BJ (cell line): ENCODE measurements at regions not wholly inside any gene's neighbourhood (a gene's known extent, or its start where the extent isn't known, plus 50 kb on each side); places are given as distances from the start of the nearest gene placed in this dataset.

Experiments
- CTCF ChIA-PET: fragments of 350-600 bp; formaldehyde crosslinking; extraction: SDS; loops from one replicate; lab custom pipeline; 2021; ENCODE audit warnings: antibody characterized with exemption, inconsistent platforms; lab: Yijun Ruan, JAX
- POLR2A ChIA-PET: fragments of 300-600 bp; sonication (Branson Sonifier 250); formaldehyde crosslinking; extraction: SDS; loops from one replicate; lab custom pipeline; 2021; ENCODE audit warnings: antibody characterized with exemption; lab: Charles Lee
- DNase-seq: peaks from one replicate; pipeline ENCODE4 v3.0.0-alpha.2; 2011; ENCODE audit warnings: low read depth
- H3K27me3 ChIP-seq: 2 replicates; pipeline ENCODE4 v1.6.0; 2011; ENCODE audit warnings: low read length; ENCODE audit not compliant: control insufficient read depth, insufficient read depth
- H3K36me3 ChIP-seq: 2 replicates; pipeline ENCODE4 v1.5.1; 2011; ENCODE audit warnings: low read length; ENCODE audit not compliant: control insufficient read depth, insufficient read depth
- H3K4me3 ChIP-seq: 2 replicates; pipeline ENCODE4 v1.5.1; 2011; ENCODE audit warnings: low read depth, mild to moderate bottlenecking, control low read depth, low read length
- TF ChIP-seq, protein P1 (sequence below): IDR thresholded peaks from 2 replicates; pipeline ENCODE4 v1.5.1; 2011; ENCODE audit warnings: low read depth, mild to moderate bottlenecking, control low read depth, inconsistent platforms, low read length, moderate library complexity; ENCODE audit not compliant: insufficient read depth

DNA sequence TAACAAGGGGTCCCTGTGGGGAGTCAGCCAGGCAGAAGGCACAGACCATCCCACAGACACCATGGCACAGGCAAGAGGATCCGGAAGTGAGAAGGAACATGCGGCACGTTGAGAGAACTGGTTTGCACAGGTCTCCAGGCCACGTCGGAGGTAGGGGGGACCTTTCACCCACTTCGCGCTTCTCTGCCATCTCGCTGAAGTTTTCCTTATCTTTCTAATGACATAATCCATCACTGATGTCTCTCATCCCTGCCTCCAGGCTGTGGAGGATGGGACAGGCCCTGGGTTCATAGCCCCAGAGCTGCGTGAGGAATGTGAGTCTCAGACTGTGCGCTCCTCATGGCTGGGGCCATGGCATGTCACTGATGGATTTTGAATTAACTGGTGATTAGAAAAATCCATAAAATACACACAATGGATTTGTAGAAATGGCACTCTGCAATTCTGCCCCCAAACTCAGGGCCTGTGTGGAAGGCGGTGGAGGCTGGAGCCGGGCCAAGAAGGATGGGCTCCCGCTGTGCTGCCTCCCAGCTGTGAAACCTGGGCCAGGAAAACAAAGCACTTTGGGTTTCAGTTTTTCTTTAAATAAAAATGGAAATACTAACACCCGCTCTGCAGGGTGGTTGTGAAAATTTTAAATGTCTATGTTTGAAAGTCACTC is 113.3 kb upstream of the ALKAL2 start:
- no peak for DNase-seq
- Histone ChIP-seq H3K27me3 (no peaks in the 10 kb centered on the region), H3K36me3 (no peaks in the 10 kb centered on the region), H3K4me3 (no peak overlapping the region)
- CTCF ChIA-PET, result no interaction called here
- POLR2A ChIA-PET, result no interaction called here
- TF ChIP-seq, protein P1, sequence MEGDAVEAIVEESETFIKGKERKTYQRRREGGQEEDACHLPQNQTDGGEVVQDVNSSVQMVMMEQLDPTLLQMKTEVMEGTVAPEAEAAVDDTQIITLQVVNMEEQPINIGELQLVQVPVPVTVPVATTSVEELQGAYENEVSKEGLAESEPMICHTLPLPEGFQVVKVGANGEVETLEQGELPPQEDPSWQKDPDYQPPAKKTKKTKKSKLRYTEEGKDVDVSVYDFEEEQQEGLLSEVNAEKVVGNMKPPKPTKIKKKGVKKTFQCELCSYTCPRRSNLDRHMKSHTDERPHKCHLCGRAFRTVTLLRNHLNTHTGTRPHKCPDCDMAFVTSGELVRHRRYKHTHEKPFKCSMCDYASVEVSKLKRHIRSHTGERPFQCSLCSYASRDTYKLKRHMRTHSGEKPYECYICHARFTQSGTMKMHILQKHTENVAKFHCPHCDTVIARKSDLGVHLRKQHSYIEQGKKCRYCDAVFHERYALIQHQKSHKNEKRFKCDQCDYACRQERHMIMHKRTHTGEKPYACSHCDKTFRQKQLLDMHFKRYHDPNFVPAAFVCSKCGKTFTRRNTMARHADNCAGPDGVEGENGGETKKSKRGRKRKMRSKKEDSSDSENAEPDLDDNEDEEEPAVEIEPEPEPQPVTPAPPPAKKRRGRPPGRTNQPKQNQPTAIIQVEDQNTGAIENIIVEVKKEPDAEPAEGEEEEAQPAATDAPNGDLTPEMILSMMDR, result no peak

DNA sequence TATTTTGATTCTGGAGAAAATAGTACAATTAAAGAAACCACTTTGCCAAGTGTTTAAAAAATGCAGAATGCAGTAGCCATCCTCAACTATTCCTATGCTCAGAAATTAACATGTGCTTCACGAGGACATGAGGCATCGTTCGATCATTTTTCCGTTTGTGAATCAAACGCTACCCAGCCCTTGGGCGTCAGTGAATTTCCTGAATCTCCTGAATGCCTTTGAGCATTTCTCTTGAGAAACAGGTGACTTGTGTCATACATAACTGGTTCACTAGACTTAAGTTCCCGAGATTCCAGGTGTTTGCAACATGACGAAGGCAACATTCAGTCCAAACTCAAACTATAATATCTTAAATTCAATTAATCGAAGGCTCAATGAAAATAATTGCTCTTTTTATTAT is 110.0 kb upstream of the ALKAL2 start:
- no peak for DNase-seq
- H3K4me3 ChIP-seq, result no peak overlapping the region
- H3K27me3 ChIP-seq, result no peaks in the 10 kb centered on the region
- no peaks in the 10 kb centered on the region for H3K36me3 ChIP-seq
- ChIA-PET CTCF (no interaction called here), POLR2A (no interaction called here)
- TF ChIP-seq, protein P1, result no peak

DNA sequence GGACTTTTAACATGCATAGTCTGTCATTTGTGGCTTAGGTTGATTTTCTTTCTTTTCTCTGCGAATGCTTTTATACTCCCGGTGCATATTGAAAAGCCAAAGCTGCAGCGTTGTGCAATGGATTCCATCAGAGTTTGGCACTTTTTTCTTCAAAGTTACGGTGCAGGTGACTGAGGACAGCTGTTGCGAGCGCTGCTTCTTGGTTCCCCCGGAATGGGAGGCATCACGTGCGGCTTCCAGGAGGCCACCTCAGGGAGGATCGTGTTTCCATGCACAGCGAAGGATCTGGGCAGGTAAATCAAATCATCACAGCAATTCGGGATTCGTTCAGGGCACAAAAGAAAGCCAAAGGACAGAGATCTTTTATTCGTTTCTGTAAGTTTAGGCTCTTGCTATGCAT is 109.6 kb upstream of the ALKAL2 start:
- POLR2A ChIA-PET, result no interaction called here
- TF ChIP-seq, protein P1, result no peak

DNA sequence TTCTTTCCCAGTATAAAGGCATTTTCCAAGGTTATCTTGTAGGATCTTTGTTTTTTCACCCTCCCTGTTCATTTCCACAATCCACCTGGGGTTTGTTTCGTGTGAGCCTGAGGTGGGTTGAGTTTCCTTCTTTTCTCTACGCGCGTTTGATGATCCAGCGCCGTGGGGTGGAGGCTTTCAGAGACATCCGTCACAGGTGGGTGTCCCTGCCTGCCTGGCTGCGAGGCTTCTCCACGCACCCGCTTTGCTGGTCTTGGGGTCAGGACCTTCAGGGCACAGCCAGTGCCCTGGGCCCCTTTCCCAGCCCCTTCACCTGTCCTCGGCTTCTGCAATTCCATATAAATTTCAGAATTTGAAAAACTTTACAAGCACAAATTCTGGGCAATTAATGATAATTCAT is 109.0 kb upstream of the ALKAL2 start:
- ChIA-PET POLR2A (no interaction called here), CTCF (no interaction called here)
- no peak overlapping the region for H3K4me3 ChIP-seq
- no peak for DNase-seq
- H3K27me3 ChIP-seq, result no peaks in the 10 kb centered on the region
- TF ChIP-seq, protein P1, result no peak
- no peaks in the 10 kb centered on the region for H3K36me3 ChIP-seq

More for the DNA sequence above, 109.6 kb upstream of the ALKAL2 start:
- CTCF ChIA-PET, result no interaction called here
- DNase-seq, result no peak
- H3K36me3 ChIP-seq, result no peaks in the 10 kb centered on the region
- no peaks in the 10 kb centered on the region for H3K27me3 ChIP-seq
- no peak overlapping the region for H3K4me3 ChIP-seq

DNA sequence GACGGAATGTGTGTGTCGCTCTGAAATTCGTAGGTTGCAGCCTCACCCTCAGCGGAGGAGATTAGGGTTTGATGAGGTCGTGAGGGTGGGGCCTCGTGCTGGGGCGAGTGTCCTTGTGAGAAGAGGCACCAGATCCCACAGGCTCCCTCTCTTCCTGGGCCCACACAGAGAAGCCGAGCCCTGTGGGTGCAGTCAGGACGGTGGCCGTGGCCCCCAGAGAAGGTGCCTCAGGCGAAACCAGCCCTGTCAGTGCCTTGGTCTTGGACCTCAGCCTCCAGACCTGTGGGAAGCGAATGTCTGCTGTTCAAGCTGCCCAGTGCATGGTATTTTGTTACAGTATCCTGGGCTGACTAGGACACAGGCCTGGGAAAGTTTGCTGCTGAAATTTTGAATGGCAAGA is 108.0 kb upstream of the ALKAL2 start:
- TF ChIP-seq, protein P1, result no peak
- ChIA-PET POLR2A (no interaction called here), CTCF (no interaction called here)

More for the DNA sequence above, 108.0 kb upstream of the ALKAL2 start:
- Histone ChIP-seq H3K27me3 (no peaks in the 10 kb centered on the region), H3K36me3 (no peaks in the 10 kb centered on the region), H3K4me3 (no peak overlapping the region)
- DNase-seq, result no peak
